ENCODE measurements at regions not wholly inside any gene's neighbourhood (a gene's known extent, or its start where the extent isn't known, plus 50 kb on each side); places are given as distances from the start of the nearest gene placed in this dataset.
"Not testable (repeated sequence)": the region's sequence is repeated elsewhere in the genome, so short reads cannot be mapped to it uniquely, and the experiment has no call there.

DNA sequence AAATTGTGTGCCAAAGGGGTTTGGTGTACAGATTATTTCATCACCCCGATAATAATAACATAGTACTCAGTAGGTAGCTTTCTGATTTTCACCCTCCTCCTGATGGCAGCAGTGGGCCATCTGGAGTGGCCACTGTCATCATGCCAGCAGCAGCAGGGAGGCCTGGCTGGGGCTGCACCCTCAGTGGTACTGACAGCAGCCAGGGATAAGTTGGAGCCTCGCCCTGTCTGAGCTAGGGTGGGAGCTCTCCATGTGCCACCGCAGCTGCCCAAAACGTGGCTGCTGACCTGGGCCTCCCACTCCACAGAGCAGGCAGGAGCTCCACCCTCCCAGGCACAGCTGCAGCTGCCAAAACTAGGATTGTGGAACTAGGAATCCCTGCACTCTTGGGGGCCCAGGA is 700.8 kb upstream of the KCND2 start:
- H3K9me3 ChIP-seq (ENCODE audit: control insufficient read depth, low read length, poor library complexity, severe bottlenecking), result no peaks in the 10 kb centered on the region
- Mint-ChIP-seq H3K27me3 (no peaks in the 10 kb centered on the region), H3K4me1 (no peaks in the 10 kb centered on the region), H3K36me3 (ENCODE audit: low read depth) (no peaks in the 10 kb centered on the region), H3K27ac (no peak overlapping the region), H3K4me3 (no peak overlapping the region)
- no peak for ATAC-seq
- no peak for DNase-seq

- Mint-ChIP-seq H3K4me1 (no peaks in the 10 kb centered on the region), H3K36me3 (ENCODE audit: low read depth) (no peaks in the 10 kb centered on the region), H3K27me3 (no peaks in the 10 kb centered on the region), H3K4me3 (no peak overlapping the region), H3K27ac (no peak overlapping the region)
- no peak for DNase-seq
- no peak for ATAC-seq
- H3K9me3 ChIP-seq (ENCODE audit: control insufficient read depth, low read length, poor library complexity, severe bottlenecking), result no peaks in the 10 kb centered on the region
Measured at GRCh38 chr7:119572541-119572940, 700.4 kb upstream of the KCND2 start.

GRCh38 chr7:119578116-119578515 is 694.9 kb upstream of the KCND2 start:
- Mint-ChIP-seq H3K36me3 (ENCODE audit: low read depth) (no peaks in the 10 kb centered on the region), H3K4me3 (no peak overlapping the region), H3K4me1 (no peaks in the 10 kb centered on the region), H3K27ac (no peak overlapping the region), H3K27me3 (no peaks in the 10 kb centered on the region)
- DNase-seq, result no peak
- ATAC-seq, result no peak
- no peaks in the 10 kb centered on the region for H3K9me3 ChIP-seq (ENCODE audit: control insufficient read depth, low read length, poor library complexity, severe bottlenecking)

DNA sequence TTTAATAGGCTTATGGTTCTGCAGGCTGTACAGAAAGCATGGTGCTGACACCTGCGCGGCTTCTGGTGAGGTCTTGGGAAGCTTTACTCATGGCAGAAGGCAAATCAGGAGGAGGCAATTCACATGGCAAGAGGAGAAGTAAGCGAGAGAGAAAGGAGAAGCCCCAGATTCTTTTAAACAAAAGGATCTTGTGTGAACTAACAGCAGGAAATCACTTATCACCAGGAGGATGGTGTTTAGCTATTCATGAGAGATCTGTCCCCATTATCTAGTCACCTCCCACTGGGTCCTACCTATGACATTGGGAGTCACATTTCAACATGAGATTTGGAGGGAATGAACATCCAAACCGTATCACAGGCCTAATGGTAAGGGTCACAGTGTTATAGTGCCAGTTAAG is 678.0 kb upstream of the KCND2 start:
- Mint-ChIP-seq H3K36me3 (ENCODE audit: low read depth) (no peaks in the 10 kb centered on the region), H3K27me3 (no peaks in the 10 kb centered on the region), H3K4me3 (no peak overlapping the region), H3K4me1 (no peaks in the 10 kb centered on the region), H3K27ac (no peak overlapping the region)
- no peak for ATAC-seq
- DNase-seq, result no peak
- no peaks in the 10 kb centered on the region for H3K9me3 ChIP-seq (ENCODE audit: control insufficient read depth, low read length, poor library complexity, severe bottlenecking)

GRCh38 chr7:119596651-119597050 is 676.3 kb upstream of the KCND2 start:
- ATAC-seq (no peak), DNase-seq (no peak)
- Mint-ChIP-seq H3K4me3 (no peak overlapping the region), H3K27ac (no peak overlapping the region), H3K27me3 (no peaks in the 10 kb centered on the region), H3K36me3 (ENCODE audit: low read depth) (no peaks in the 10 kb centered on the region), H3K4me1 (no peaks in the 10 kb centered on the region)
- no peaks in the 10 kb centered on the region for H3K9me3 ChIP-seq (ENCODE audit: control insufficient read depth, low read length, poor library complexity, severe bottlenecking)

DNA sequence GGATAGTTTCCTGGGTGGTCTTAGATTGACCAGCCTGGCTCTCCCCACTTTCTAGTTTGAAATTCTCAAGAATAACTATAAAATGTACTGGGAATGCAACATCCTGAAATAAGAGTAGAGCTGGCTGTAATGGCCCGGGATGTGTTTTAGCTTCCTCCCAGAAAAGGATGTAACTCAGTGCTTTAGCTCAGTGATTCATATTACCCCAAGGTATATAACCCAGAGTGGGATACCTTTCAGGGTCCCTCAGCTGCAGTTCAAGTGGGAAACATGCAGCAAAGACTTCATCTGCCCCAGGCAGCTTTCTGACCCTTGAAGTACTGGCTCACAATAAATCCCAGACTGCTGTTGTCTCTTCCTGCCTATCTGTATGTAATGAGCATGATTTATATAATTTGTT is 666.7 kb upstream of the KCND2 start:
- H3K4me1 Mint-ChIP-seq, result no peaks in the 10 kb centered on the region

DNA sequence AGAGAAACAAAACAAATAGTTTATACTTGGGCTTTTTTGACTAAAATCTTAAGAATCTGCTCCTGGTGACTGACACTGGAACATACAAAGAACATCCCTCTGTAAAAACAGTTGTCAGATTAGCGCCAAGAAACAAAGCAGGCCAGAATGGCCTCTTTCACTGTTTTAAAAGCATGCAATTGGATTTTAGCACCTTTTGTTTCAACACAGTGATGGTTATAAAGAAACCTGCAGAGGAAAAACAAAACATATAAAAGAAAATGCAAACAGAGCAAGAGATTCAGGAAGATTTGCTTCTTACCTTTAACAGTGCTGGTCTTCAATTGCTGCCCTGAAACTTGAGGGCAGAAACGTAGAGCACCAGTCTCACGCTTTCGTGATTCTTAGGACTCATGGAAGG is 652.2 kb upstream of the KCND2 start:
- Mint-ChIP-seq H3K4me3 (no peak overlapping the region), H3K36me3 (ENCODE audit: low read depth) (no peaks in the 10 kb centered on the region), H3K4me1 (no peaks in the 10 kb centered on the region), H3K27me3 (no peaks in the 10 kb centered on the region), H3K27ac (no peak overlapping the region)
- DNase-seq (no peak), ATAC-seq (no peak)
- no peaks in the 10 kb centered on the region for H3K9me3 ChIP-seq (ENCODE audit: control insufficient read depth, low read length, poor library complexity, severe bottlenecking)

More for the DNA sequence above, 666.7 kb upstream of the KCND2 start:
- DNase-seq (no peak), ATAC-seq (no peak)
- Mint-ChIP-seq H3K4me3 (no peak overlapping the region), H3K36me3 (ENCODE audit: low read depth) (no peaks in the 10 kb centered on the region), H3K27me3 (no peaks in the 10 kb centered on the region), H3K27ac (no peak overlapping the region)
- H3K9me3 ChIP-seq (ENCODE audit: control insufficient read depth, low read length, poor library complexity, severe bottlenecking), result no peaks in the 10 kb centered on the region

DNA sequence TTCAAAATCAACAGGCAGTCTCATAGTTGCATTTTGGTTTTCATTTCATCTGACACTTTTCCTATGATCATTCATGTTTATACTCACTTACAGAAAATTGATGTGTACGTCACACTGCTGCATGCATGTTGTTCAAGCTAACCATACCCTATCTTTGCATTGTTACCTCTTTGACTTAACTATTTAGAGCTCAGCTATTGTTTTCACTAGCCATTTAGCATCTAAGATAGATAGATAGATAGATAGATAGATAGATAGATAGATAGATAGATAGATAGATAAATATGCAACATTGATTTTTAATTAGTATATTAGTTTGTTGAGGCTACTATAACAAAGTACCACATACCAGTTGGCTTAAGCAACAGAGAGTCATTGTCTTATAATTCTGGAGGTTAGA is 649.5 kb upstream of the KCND2 start:
- Mint-ChIP-seq H3K27me3 (no peaks in the 10 kb centered on the region), H3K4me1 (no peaks in the 10 kb centered on the region), H3K27ac (no peak overlapping the region), H3K36me3 (ENCODE audit: low read depth) (no peaks in the 10 kb centered on the region), H3K4me3 (no peak overlapping the region)
- DNase-seq, result no peak
- no peaks in the 10 kb centered on the region for H3K9me3 ChIP-seq (ENCODE audit: control insufficient read depth, low read length, poor library complexity, severe bottlenecking)
- ATAC-seq, result no peak

DNA sequence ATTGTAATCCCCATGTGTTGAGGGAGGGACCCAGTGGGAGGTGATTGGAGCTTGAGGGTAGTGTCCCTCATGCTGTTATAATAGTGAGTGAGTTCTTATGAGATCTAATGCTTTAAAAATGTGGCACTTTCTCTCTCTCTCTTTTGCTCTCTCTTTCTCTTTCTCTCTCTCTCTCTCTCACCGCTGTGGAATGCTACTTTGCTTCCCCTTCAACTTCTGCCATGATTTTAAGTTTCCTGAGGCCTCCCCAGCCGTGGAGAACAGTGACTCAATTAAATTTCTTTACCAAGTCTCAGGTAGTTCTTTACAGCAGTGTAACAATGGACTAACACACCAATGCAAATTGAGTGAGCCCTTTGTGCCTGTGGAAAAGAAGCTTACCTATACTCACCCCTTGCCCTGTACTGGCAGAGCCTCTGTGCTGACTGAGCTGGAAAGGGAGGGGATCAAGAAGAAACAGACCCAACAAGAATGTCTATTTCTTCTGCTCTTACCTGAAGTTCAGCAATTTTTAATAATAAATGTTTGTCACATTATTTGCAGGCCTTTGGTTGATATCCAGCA is 642.5 kb upstream of the KCND2 start:
- Mint-ChIP-seq H3K36me3 (ENCODE audit: low read depth) (no peaks in the 10 kb centered on the region), H3K27ac (no peak overlapping the region), H3K27me3 (no peaks in the 10 kb centered on the region), H3K4me1 (no peaks in the 10 kb centered on the region), H3K4me3 (no peak overlapping the region)
- DNase-seq (no peak), ATAC-seq (no peak)
- no peaks in the 10 kb centered on the region for H3K9me3 ChIP-seq (ENCODE audit: control insufficient read depth, low read length, poor library complexity, severe bottlenecking)

DNA sequence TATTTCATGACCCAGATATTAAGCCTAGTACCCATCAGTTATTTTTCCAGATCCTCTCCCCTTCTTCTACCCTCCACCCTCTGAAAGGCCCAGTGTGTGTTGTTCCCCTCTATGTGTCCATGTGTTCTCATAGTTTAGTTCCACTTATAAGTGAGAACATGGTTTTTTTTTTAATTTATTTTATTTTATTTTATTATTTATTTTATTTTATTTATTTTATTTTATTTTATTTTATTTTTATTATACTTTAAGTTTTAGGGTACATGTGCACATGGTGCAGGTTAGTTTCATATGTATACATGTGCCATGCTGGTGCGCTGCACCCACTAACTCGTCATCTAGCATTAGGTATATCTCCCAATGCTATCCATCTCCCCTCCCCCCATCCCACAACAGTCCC is 639.2 kb upstream of the KCND2 start:
- H3K27ac Mint-ChIP-seq; H3K4me1 Mint-ChIP-seq; ATAC-seq; H3K27me3 Mint-ChIP-seq; H3K36me3 Mint-ChIP-seq (ENCODE audit: low read depth); H3K9me3 ChIP-seq (ENCODE audit: control insufficient read depth, low read length, poor library complexity, severe bottlenecking); DNase-seq; H3K4me3 Mint-ChIP-seq: not testable (repeated sequence)

DNA sequence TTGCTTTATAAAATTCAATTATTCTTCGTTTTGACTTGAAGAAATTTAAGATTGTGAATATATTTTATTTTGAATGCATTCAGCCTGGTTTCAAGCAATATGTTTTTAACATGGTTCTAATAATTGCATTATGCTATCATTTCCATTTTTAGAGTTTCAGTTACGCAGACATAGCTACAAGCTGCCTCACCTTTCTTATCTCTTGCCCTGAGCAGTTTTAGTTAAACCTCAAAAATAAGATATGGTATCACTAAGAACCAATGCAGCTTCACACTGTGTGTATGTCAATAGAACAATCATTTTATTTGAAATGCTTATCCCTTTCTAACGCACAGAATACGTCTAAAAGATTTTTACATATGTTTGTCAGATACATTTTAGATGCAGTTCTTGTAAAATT is 632.6 kb upstream of the KCND2 start:
- H3K4me3 Mint-ChIP-seq, result no peak overlapping the region
- no peaks in the 10 kb centered on the region for H3K27me3 Mint-ChIP-seq
- no peaks in the 10 kb centered on the region for H3K4me1 Mint-ChIP-seq
- ATAC-seq (no peak), DNase-seq (no peak)
- H3K27ac Mint-ChIP-seq, result no peak overlapping the region
- H3K9me3 ChIP-seq (ENCODE audit: control insufficient read depth, low read length, poor library complexity, severe bottlenecking), result no peaks in the 10 kb centered on the region
- no peaks in the 10 kb centered on the region for H3K36me3 Mint-ChIP-seq (ENCODE audit: low read depth)

DNA sequence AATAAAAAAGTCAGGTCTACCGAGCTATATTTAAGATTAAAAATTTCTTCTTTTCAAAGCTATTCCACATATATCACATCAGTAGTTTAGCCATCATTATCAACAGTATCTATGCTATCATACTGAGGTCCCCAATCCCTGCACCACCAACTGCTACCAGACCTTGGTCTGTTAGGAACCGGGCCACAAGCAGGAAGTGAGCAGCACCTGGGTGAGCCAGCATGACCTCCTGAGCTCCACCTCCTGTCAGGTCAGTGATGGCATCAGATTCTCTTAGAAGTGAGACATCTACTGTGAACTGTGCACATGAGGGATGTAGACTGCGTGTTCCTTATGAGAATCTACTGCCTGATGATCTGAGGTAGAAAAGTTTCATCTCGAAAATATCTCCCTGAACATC is 632.1 kb upstream of the KCND2 start:
- DNase-seq (no peak), ATAC-seq (no peak)
- no peaks in the 10 kb centered on the region for H3K4me1 Mint-ChIP-seq
- no peak overlapping the region for H3K4me3 Mint-ChIP-seq
- H3K9me3 ChIP-seq (ENCODE audit: control insufficient read depth, low read length, poor library complexity, severe bottlenecking), result no peaks in the 10 kb centered on the region
- no peaks in the 10 kb centered on the region for H3K27me3 Mint-ChIP-seq
- no peak overlapping the region for H3K27ac Mint-ChIP-seq
- H3K36me3 Mint-ChIP-seq (ENCODE audit: low read depth), result no peaks in the 10 kb centered on the region

DNA sequence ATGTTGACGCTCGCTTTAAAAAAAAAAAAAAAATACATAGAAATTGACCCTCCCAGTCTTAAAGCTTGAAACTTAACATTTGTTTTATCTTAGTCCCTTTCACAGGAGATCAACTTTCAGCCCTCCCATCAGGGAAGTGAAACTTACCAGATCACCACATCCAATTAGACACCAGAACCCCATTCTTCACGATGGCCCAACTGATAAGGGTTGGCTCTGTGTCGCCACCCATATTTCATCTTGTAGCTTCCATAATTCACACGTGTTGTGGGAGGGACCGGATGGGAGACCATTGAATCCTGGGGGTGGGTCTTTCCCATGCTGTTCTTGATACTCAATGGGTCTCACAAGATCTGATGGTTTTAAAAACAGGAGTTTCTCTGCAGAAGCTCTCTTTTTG is 629.4 kb upstream of the KCND2 start:
- ATAC-seq, result no peak
- H3K9me3 ChIP-seq (ENCODE audit: control insufficient read depth, low read length, poor library complexity, severe bottlenecking), result no peaks in the 10 kb centered on the region
- Mint-ChIP-seq H3K27ac (no peak overlapping the region), H3K4me3 (no peak overlapping the region), H3K36me3 (ENCODE audit: low read depth) (no peaks in the 10 kb centered on the region), H3K4me1 (no peaks in the 10 kb centered on the region), H3K27me3 (no peaks in the 10 kb centered on the region)
- no peak for DNase-seq

DNA sequence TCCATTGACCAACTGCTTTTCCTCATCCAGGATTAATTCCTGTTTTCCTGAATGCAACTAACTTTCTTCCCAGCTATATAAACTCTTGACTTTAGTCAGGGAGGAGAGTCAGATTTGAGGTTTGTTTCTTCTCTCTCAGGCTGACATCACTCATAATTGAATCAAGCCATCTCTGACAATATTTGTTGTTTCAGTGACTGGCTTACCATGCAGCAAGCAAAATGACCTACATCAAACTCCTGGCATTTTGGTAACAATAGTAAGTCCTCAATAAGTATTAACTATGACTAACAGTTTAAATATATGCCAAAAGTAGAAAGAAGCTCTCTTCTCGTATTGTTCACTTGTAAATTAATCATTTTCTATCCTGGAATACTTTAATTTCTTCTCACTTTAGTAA is 625.7 kb upstream of the KCND2 start:
- ATAC-seq, result no peak
- no peaks in the 10 kb centered on the region for H3K36me3 Mint-ChIP-seq (ENCODE audit: low read depth)
- no peak overlapping the region for H3K4me3 Mint-ChIP-seq

GRCh38 chr7:119648752-119649151 is 624.2 kb upstream of the KCND2 start:
- not testable (repeated sequence) for ATAC-seq; H3K4me3 Mint-ChIP-seq; H3K36me3 Mint-ChIP-seq (ENCODE audit: low read depth); H3K4me1 Mint-ChIP-seq; H3K27me3 Mint-ChIP-seq; DNase-seq; H3K9me3 ChIP-seq (ENCODE audit: control insufficient read depth, low read length, poor library complexity, severe bottlenecking); H3K27ac Mint-ChIP-seq

More for the DNA sequence above, 625.7 kb upstream of the KCND2 start:
- no peak for DNase-seq
- no peaks in the 10 kb centered on the region for H3K27me3 Mint-ChIP-seq
- no peaks in the 10 kb centered on the region for H3K9me3 ChIP-seq (ENCODE audit: control insufficient read depth, low read length, poor library complexity, severe bottlenecking)
- no peak overlapping the region for H3K27ac Mint-ChIP-seq
- no peaks in the 10 kb centered on the region for H3K4me1 Mint-ChIP-seq

Data from T-helper 17 cell (primary cell).